Glomerular visceral epithelial cell (primary cell): ENCODE measurements at regions not wholly inside any gene's neighbourhood (a gene's known extent, or its start where the extent isn't known, plus 50 kb on each side); places are given as distances from the start of the nearest gene placed in this dataset.

Experiments used
- DNase-seq: peaks from one replicate; pipeline ENCODE4 v3.0.0-alpha.2; 2016; ENCODE audit errors: extremely low spot score

GRCh38 chr18:78526923-78527711, 452.5 kb upstream of the SALL3 start:
- no peak for DNase-seq

- DNase-seq, result no peak
Measured at GRCh38 chr18:78527984-78528383, 451.6 kb upstream of the SALL3 start.

- no peak for DNase-seq
Measured at GRCh38 chr18:78528411-78529258, 451.0 kb upstream of the SALL3 start.

- no peak for DNase-seq
Measured at GRCh38 chr18:78531637-78532036, 448.0 kb upstream of the SALL3 start.

- no peak for DNase-seq
Measured at GRCh38 chr18:78538669-78539440, 440.8 kb upstream of the SALL3 start.

- DNase-seq, result no peak
Measured at GRCh38 chr18:78540636-78541529, 438.7 kb upstream of the SALL3 start.

GRCh38 chr18:78542204-78542603, 437.4 kb upstream of the SALL3 start:
- no peak for DNase-seq

- no peak for DNase-seq
Measured at GRCh38 chr18:78543201-78543725, 436.4 kb upstream of the SALL3 start.

GRCh38 chr18:78546281-78546680, 433.3 kb upstream of the SALL3 start:
- DNase-seq, result no peak

- no peak for DNase-seq
Measured at GRCh38 chr18:78547817-78548216, 431.8 kb upstream of the SALL3 start.

- DNase-seq, result no peak
Measured at GRCh38 chr18:78548261-78549058, 431.2 kb upstream of the SALL3 start.

GRCh38 chr18:78549971-78550370, 429.6 kb upstream of the SALL3 start:
- no peak for DNase-seq

- no peak for DNase-seq
Measured at GRCh38 chr18:78554944-78555608, 424.5 kb upstream of the SALL3 start.

GRCh38 chr18:78557371-78557770, 422.2 kb upstream of the SALL3 start:
- no peak for DNase-seq

- no peak for DNase-seq
Measured at GRCh38 chr18:78558101-78558810, 421.4 kb upstream of the SALL3 start.

- no peak for DNase-seq
Measured at GRCh38 chr18:78558948-78559347, 420.7 kb upstream of the SALL3 start.

- no peak for DNase-seq
Measured at GRCh38 chr18:78559584-78559983, 420.0 kb upstream of the SALL3 start.

- DNase-seq, result no peak
Measured at GRCh38 chr18:78561757-78562510, 417.7 kb upstream of the SALL3 start.
